ENCODE measurements at regions not wholly inside any gene's neighbourhood (a gene's known extent, or its start where the extent isn't known, plus 50 kb on each side); places are given as distances from the start of the nearest gene placed in this dataset.

DNA sequence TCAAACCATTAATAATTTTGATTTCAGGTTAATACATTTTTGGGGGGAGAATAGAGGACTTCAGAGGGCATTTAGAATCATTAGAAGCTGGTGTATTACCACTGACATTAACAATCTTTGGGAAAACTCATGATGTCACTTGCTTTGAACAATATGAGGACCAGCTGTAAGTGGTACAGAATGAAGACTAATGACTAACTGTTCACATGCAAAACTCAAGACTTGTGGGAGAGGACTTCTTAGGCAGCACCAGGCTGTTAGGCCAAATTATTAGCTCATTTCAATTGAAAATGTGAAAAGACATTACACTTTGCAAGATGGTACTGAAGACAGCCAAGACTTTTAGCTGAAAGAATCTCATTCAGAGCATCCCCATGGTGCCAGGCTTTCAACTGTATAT is 426.2 kb upstream of the ADAMTS9 start:
- DNase-seq (ENCODE audit: low read depth, low spot score), result no peak

- no peak for DNase-seq (ENCODE audit: low read depth, low spot score)
Observed at GRCh38 chr3:65112751-65113300, 425.0 kb upstream of the ADAMTS9 start.

DNA sequence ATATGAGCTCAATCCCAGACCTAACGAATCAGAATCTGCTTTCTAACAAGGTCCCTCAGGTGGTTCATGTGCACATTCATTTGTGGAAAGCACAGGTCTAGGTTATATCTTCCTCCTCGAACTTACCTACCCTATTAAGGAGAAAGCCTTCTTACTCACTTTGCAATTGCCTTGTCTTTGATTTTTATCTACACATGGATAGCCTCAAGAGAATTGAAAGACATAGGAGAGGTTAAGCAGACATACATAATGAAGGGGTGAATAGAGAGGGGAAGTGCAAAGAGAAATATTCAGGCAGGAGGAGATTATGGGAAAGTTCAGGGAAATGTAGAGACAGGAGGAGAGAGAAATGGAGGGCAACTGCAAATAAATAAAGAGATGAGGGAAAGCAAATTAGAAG is 422.9 kb upstream of the ADAMTS9 start:
- no peak for DNase-seq (ENCODE audit: low read depth, low spot score)

GRCh38 chr3:65109966-65110500 is 422.2 kb upstream of the ADAMTS9 start:
- no peak for DNase-seq (ENCODE audit: low read depth, low spot score)

DNA sequence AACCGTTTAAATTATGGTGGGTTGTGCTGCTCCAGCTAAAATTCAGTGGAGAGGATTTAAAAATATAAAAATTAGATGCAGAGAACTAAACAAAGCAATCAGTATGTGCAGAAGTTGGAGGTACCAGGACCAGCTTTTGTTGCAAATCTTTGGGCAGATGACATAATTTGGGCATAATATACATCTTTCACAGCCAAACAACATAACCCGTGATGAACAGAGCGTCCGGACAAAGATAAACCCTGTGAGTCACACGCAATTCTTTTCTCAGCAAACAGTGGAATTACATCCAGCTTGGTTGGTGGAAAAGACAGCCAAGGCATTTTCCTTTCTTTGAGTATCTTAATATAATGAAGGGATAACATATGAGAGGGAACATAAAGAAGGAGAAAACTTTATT is 419.4 kb upstream of the ADAMTS9 start:
- no peak for DNase-seq (ENCODE audit: low read depth, low spot score)

GRCh38 chr3:65101450-65101849 is 413.6 kb upstream of the ADAMTS9 start:
- no peak for DNase-seq (ENCODE audit: low read depth, low spot score)

- no peak for DNase-seq (ENCODE audit: low read depth, low spot score)
Observed at GRCh38 chr3:65098400-65098799, 410.6 kb upstream of the ADAMTS9 start.

- no peak for DNase-seq (ENCODE audit: low read depth, low spot score)
Observed at GRCh38 chr3:65096110-65096745, 408.4 kb upstream of the ADAMTS9 start.

- no peak for DNase-seq (ENCODE audit: low read depth, low spot score)
Observed at GRCh38 chr3:65094723-65095122, 406.9 kb upstream of the ADAMTS9 start.

DNA sequence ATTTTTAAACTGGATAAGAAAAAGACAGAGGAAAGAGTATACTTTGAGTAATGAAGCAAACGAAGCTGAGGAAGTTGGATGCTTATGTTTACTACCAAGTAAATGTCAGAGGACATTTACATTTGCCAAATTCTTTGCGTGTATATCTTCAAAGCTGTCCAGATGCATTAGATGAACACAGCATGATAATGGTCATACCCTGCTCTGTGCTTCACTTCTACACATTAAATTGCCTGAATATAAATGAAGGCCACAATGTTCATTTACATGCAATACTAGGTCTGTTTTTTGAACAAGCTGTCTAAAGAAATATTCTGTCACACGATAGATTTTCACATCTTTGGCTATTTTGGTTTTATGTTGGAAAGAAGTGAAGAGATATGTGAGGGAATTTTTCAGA is 405.8 kb upstream of the ADAMTS9 start:
- no peak for DNase-seq (ENCODE audit: low read depth, low spot score)

- DNase-seq (ENCODE audit: low read depth, low spot score), result no peak
Observed at GRCh38 chr3:65091565-65091964, 403.8 kb upstream of the ADAMTS9 start.

DNA sequence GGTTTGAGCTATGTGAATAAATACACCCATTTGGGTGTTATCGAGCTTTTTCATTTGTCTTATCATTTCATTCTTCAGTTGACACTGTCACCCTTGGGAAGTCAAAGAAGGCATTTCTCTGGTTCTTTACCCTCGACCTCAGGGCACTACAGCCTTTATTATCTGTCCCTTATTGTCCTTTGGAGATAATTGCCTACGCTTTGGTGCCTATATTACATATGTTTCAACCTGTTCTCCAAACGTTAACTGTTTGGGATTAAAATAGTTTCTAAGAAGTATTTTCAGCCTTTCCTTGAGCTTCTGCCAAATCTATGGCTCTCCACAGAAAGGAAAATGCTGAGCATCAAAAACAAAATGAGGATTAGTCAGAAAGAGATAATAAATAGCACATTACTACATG is 395.4 kb upstream of the ADAMTS9 start:
- no peak for DNase-seq (ENCODE audit: low read depth, low spot score)

- DNase-seq (ENCODE audit: low read depth, low spot score), result no peak
Observed at GRCh38 chr3:65081536-65081935, 393.7 kb upstream of the ADAMTS9 start.

- DNase-seq (ENCODE audit: low read depth, low spot score), result no peak
Observed at GRCh38 chr3:65080432-65080831, 392.6 kb upstream of the ADAMTS9 start.

DNA sequence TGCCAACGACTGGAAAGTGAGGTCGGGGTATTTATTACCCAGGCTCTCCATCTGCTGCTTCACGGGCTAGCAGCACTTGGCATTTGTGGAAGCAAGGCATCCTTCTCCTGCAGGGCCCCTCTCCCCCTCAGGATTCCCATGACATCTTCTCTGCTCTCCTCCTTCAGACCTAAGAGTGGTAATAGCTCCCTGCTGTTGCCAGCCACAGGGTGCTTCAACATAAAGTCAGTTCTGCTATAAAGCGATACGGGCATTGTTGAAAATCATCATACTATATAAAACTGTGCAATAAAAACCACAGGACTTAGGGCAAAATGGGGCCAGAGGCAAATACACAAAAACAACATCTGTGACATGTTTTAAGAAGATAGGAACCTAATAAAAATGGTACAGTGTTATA is 391.8 kb upstream of the ADAMTS9 start:
- DNase-seq (ENCODE audit: low read depth, low spot score), result no peak

DNA sequence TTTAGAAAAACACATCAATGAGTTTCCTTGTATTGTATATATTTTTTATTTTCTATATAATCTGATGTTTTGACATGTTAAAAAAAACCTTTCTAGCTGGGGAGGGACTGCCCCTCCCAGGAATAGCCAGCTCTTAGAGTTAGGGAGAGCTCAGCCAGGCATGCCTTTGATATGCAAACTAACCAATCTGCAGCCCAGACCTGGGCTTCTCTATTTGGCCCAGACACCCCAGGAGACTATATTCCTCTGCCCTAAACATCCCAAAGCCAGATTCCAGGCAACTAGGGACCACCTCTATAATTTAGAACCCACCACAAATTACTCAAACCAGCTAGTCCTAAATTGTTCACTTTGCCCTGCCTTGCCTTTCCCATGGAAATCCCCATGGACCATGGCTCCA is 390.9 kb upstream of the ADAMTS9 start:
- DNase-seq (ENCODE audit: low read depth, low spot score), result no peak

DNA sequence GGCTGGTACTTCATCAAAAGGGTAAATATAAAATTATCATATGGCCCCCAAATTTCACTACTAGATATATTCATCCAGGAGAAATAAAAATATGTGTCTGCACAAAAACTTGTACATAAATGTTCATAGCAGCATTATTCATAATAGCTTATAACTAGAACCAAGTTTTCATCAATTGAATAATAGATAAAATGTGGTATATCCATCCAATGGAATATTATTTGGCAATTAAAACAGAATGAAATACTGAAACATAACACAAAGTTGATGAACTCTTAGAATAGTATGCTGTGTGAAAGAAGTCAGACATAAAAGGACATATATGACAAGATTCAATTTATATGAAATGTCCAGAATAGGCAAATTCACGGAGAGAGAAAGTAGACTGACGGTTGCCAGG is 389.3 kb upstream of the ADAMTS9 start:
- DNase-seq (ENCODE audit: low read depth, low spot score), result no peak

DNA sequence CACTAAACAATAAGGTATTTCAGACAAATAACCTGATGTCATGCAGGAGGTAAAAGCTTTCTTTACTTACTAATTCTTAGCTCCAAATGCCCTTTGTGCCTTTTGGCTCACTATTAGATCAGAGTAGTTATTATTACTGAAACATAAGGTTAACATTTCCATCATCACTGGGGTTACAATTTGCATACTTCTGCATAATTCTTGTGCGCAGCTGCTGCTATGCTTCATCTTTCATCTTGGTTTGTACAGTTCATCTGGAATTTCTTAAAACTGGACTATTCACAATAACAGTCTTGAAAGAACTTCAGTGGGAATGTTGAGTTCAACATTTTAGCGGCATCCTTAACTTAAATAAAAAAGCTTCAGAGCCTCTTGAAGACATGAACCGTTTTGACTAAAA is 383.2 kb upstream of the ADAMTS9 start:
- no peak for DNase-seq (ENCODE audit: low read depth, low spot score)

- DNase-seq (ENCODE audit: low read depth, low spot score), result no peak
Observed at GRCh38 chr3:65060904-65061303, 373.1 kb upstream of the ADAMTS9 start.

DNA sequence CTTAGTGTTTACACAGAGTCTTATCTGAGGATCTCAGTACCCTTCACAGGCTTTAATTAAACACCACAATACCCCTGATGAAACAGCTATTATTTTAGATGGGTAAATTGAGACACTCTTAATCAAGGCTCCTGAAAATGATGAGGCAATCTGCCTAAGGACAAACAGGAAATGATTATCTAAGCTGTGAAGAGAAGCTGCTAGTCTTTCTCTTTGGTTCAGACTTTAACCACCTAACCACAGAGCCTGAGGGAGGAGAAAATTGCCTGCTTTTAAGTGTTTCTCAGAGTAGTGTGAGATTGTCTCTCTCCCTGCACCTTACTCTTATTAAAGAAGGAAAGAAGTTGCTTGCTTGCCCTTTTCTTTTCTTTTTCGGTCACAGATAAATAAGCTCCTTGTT is 364.3 kb upstream of the ADAMTS9 start:
- DNase-seq (ENCODE audit: low read depth, low spot score), result no peak

- no peak for DNase-seq (ENCODE audit: low read depth, low spot score)
Observed at GRCh38 chr3:65048151-65048550, 360.4 kb upstream of the ADAMTS9 start.

- no peak for DNase-seq (ENCODE audit: low read depth, low spot score)
Observed at GRCh38 chr3:65045138-65045537, 357.3 kb upstream of the ADAMTS9 start.

- DNase-seq (ENCODE audit: low read depth, low spot score), result no peak
Observed at GRCh38 chr3:65044401-65044800, 356.6 kb upstream of the ADAMTS9 start.

DNA sequence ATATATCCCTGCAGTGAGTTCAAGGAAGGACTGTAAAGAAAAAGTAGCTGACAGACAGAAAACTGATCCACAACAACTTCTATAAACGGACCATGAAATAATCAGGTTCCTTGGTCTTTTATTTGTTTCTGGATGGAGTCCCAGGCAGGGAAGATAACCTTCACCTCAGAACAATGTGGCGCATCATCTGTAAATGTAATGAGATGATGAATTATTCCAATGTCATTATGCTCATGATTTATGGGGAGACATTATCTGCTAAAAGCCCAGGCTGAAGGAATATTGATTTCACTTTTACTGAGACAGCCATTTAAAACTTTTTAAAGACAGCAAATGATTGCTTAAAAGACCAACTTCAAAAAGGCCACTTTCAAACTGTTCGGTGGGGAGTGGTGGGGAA is 354.9 kb upstream of the ADAMTS9 start:
- no peak for DNase-seq (ENCODE audit: low read depth, low spot score)
